ENCODE measurements at regions not wholly inside any gene's neighbourhood (a gene's known extent, or its start where the extent isn't known, plus 50 kb on each side); places are given as distances from the start of the nearest gene placed in this dataset.

GRCh38 chr13:111938741-111939665, 127.9 kb upstream of the SOX1 start:
- H3K36me3 ChIP-seq (ENCODE audit: control insufficient read depth, insufficient read depth, low read length) = no peaks in the 10 kb centered on the region
- ChIA-PET POLR2A (no interaction called here), CTCF (no interaction called here)
- no peak overlapping the region for H3K4me3 ChIP-seq (ENCODE audit: low read depth, low read length)
- no peak for TF ChIP-seq CTCF (IDR thresholded peaks at IDR 0.05; ENCODE audit: insufficient read depth, low read depth, low read length)
- H3K27me3 ChIP-seq (ENCODE audit: control insufficient read depth, insufficient read depth, low read length) = no peaks in the 10 kb centered on the region
- DNase-seq (ENCODE audit: low read depth) = no peak

GRCh38 chr13:111939666-111940278, 127.2 kb upstream of the SOX1 start:
- Histone ChIP-seq H3K27me3 (ENCODE audit: control insufficient read depth, insufficient read depth, low read length) (no peaks in the 10 kb centered on the region), H3K36me3 (ENCODE audit: control insufficient read depth, insufficient read depth, low read length) (no peaks in the 10 kb centered on the region), H3K4me3 (ENCODE audit: low read depth, low read length) (no peak overlapping the region)
- ChIA-PET CTCF (no interaction called here), POLR2A (no interaction called here)
- no peak for DNase-seq (ENCODE audit: low read depth)
- TF ChIP-seq CTCF (IDR thresholded peaks at IDR 0.05; ENCODE audit: insufficient read depth, low read depth, low read length) = no peak

- Histone ChIP-seq H3K36me3 (ENCODE audit: control insufficient read depth, insufficient read depth, low read length) (no peaks in the 10 kb centered on the region), H3K4me3 (ENCODE audit: low read depth, low read length) (no peak overlapping the region), H3K27me3 (ENCODE audit: control insufficient read depth, insufficient read depth, low read length) (no peaks in the 10 kb centered on the region)
- CTCF ChIA-PET = no interaction called here
- POLR2A ChIA-PET = no interaction called here
- no peak for DNase-seq (ENCODE audit: low read depth)
- no peak for TF ChIP-seq CTCF (IDR thresholded peaks at IDR 0.05; ENCODE audit: insufficient read depth, low read depth, low read length)
Observed at GRCh38 chr13:111940892-111941291, 126.1 kb upstream of the SOX1 start.

GRCh38 chr13:111941845-111942447, 125.0 kb upstream of the SOX1 start:
- Histone ChIP-seq H3K27me3 (ENCODE audit: control insufficient read depth, insufficient read depth, low read length) (no peaks in the 10 kb centered on the region), H3K4me3 (ENCODE audit: low read depth, low read length) (no peak overlapping the region), H3K36me3 (ENCODE audit: control insufficient read depth, insufficient read depth, low read length) (no peaks in the 10 kb centered on the region)
- no peak for DNase-seq (ENCODE audit: low read depth)
- no peak for TF ChIP-seq CTCF (IDR thresholded peaks at IDR 0.05; ENCODE audit: insufficient read depth, low read depth, low read length)
- ChIA-PET POLR2A (no interaction called here), CTCF (no interaction called here)

GRCh38 chr13:111943229-111943795, 123.6 kb upstream of the SOX1 start:
- CTCF ChIA-PET = no interaction called here
- Histone ChIP-seq H3K4me3 (ENCODE audit: low read depth, low read length) (no peak overlapping the region), H3K27me3 (ENCODE audit: control insufficient read depth, insufficient read depth, low read length) (no peaks in the 10 kb centered on the region), H3K36me3 (ENCODE audit: control insufficient read depth, insufficient read depth, low read length) (no peaks in the 10 kb centered on the region)
- no peak for DNase-seq (ENCODE audit: low read depth)
- POLR2A ChIA-PET = no interaction called here
- TF ChIP-seq CTCF (IDR thresholded peaks at IDR 0.05; ENCODE audit: insufficient read depth, low read depth, low read length) = no peak

Measured in BJ (cell line).